Stimulated activated CD4-positive, alpha-beta T cell treated with anti-CD3 and anti-CD28 coated beads, Interleukin-15, amount 100 ng/mL, for 48 hours (primary cell): ENCODE measurements at regions not wholly inside any gene's neighbourhood (a gene's known extent, or its start where the extent isn't known, plus 50 kb on each side); places are given as distances from the start of the nearest gene placed in this dataset.
"Not testable (repeated sequence)": the region's sequence is repeated elsewhere in the genome, so short reads cannot be mapped to it uniquely, and the experiment has no call there.

Experiments used
- DNase-seq, 2 donors: peaks; one replicate each; pipeline ENCODE4 v3.0.0-alpha.2; 2020; ENCODE audit warnings: low read depth in 2 of 2

DNA sequence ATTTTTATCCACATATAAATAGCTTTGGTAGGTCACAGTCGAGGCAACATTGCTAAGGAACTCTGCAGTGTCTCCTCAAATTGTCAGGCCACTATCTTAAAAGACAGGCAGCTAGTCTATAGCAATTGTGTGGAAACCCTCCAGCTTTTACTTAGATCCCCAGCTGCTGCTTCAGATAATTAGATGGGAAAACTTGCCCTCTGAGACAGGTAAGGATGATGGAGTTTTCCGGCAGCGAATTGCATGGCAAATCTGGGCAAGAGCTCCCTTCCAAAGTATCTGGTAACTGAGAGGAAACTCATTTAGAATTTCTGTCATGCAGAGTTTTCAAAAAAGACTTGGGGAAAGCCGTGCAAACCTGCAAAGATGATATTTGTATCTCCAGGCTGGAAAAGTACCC is 886.2 kb downstream of the UQCRFS1 start:
- no peak for DNase-seq

GRCh38 chr19:28324275-28325060 is 888.5 kb downstream of the UQCRFS1 start:
- DNase-seq, result no peak

GRCh38 chr19:28322945-28323344 is 890.0 kb downstream of the UQCRFS1 start:
- no peak for DNase-seq

- no peak for DNase-seq
Observed at GRCh38 chr19:28322491-28322890, 890.5 kb downstream of the UQCRFS1 start.

DNA sequence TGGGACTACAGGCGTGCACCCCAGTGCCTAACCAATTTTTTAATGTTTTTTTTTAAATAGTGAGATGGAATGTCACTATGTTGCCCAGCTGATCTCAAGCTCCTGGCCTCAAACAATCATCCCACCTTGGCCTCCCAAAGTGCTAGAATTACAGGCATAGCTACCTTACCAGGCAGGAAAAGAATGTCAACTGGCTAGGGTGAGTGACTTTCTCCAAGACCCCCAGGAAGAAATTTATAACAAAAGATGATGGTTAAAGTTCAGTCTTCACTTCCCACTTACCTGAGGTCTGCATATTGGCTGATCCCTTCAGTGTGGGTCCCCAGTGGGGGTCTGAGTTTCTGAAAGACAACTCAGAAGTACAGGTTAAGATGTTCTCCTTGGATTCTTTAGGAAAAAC is 893.0 kb downstream of the UQCRFS1 start:
- no peak for DNase-seq

DNA sequence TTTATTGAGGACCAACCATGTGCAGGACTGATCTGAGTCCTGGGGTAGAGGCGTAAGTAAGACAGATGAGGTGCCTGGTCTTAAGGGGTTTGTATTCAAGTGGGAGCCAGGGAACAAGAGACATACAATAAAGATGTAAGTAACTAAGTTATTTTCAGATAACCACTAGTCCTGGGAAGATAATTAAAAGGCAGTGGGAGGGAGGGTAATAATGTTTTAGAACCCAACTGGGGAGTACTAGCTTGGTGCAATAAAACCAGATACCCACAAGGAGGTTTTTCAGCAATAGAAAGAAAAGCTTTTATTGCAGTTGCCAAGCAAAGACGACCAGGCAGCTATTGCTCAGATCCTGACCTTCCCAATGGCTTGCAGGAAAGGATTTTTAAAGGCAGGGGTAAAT is 893.7 kb downstream of the UQCRFS1 start:
- no peak for DNase-seq

- no peak for DNase-seq
Observed at GRCh38 chr19:28318469-28319179, 894.3 kb downstream of the UQCRFS1 start.

- no peak for DNase-seq
Observed at GRCh38 chr19:28316464-28316863, 896.5 kb downstream of the UQCRFS1 start.

DNA sequence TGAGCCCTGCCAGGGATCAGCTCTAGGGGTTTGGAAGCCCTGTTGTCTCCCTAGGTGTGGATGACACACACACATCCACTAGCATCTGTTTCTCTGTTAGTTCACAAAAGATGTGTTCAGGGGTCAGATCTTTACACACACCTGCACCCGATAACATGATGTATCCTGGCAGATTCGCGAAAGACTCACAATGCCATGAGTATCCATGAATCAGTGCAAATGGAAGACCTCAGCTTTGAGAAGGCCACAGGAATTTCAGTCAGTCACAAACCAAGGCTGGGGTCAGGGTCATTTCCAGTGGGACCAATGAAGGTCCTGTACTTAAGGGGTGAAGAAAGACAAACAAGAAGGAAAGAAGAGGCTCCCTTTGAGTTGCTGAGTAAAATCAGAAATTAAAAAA is 898.2 kb downstream of the UQCRFS1 start:
- no peak for DNase-seq

DNA sequence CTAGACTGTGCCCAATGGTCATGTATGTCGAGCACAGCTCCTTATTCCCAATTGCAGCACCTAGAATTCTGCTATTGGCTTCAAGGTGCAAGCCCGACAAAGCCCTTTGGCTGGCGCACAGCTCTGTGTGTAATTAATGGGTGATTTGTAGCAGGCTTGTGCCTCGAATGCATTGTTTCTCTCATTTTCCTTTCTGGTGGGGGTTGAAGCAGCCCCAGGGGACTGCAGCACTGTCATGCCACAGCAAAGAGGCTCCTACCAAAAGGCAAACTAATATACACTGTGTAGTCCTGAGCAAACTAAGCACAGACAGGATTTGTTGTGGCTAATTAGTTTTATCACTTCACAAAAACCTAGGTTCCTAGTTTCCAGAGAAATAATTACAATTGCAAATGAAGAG is 898.7 kb downstream of the UQCRFS1 start:
- DNase-seq, result no peak

DNA sequence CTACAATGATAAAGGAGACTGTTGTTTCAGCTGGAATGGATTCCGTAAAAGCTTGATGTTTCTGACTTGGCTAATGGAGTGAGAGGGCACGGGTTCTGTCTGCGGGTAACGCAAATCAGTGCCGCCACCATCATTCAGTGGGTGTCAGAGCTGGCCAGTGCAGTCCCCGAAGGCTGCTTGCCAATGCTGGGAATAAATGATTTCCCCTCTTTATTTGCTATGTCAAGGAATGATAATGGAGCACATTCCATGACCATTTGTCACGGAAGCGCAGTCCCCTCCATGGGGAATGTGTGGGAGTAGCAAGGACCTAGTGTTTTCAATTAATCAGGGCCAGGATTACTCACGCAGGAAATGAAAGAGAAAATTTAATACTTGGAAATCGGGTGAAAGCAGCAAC is 899.3 kb downstream of the UQCRFS1 start:
- no peak for DNase-seq

GRCh38 chr19:28312269-28312668 is 900.7 kb downstream of the UQCRFS1 start:
- no peak for DNase-seq

DNA sequence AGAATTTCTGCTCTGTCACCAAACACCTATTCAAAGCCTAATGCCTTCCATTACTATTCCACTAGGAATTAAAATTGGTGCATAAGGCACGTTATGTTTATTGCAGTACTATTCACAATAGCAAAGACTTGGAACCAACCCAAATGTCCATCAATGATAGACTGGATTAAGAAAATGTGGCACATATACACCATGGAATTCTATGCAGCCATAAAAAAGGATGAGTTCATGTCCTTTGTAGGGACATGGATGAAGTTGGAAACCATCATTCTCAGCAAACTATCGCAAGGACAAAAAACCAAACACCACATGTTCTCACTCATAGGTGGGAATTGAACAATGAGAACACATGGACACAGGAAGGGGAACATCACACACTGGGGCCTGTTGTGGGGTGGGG is 902.1 kb downstream of the UQCRFS1 start:
- not testable (repeated sequence) for DNase-seq

- no peak for DNase-seq
Observed at GRCh38 chr19:28309070-28309469, 903.9 kb downstream of the UQCRFS1 start.

DNA sequence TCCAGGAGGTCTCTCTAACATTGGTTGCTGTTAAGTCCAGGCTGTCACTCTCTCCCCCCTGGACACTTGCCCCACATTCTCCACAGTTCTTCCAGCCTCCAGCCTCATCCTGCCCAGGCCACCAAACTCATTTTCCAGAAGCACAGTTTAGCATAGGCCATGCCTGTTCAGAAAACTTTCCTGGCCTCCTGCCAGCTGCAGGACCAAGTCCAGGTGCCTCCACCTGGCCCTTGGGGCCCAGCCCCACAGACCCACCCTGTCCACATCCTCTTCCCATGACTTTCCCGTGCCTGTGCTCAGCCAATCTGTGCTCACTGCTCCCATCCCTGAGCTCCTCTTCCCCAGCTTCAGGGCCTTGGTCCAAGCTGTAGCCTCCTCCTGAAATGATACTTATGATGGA is 905.0 kb downstream of the UQCRFS1 start:
- no peak for DNase-seq

- DNase-seq, result no peak
Observed at GRCh38 chr19:28307487-28307886, 905.5 kb downstream of the UQCRFS1 start.

GRCh38 chr19:28305513-28305912 is 907.4 kb downstream of the UQCRFS1 start:
- no peak for DNase-seq

GRCh38 chr19:28303502-28303901 is 909.4 kb downstream of the UQCRFS1 start:
- DNase-seq, result no peak

- no peak for DNase-seq
Observed at GRCh38 chr19:28301961-28302360, 911.0 kb downstream of the UQCRFS1 start.

DNA sequence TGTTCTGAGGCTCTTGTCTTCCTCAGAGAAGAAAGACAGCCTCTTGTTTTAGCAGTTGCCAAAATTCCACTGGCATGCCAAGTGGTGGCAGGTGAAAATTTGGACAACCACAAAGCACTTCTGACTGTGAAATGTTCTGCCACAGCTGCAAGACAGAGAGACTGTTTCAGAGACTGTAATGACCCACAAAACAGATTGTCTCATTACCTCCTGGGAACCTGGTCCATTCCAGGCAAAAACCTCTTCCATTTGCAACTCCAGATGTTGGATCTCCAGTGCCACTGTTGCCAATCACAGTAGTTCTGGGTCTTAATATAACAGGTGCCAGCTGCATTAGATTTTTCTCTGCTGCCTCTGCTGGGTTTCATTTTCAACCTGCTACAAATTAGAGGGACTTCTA is 911.5 kb downstream of the UQCRFS1 start:
- DNase-seq, result no peak

GRCh38 chr19:28299649-28300048 is 913.3 kb downstream of the UQCRFS1 start:
- DNase-seq, result no peak

DNA sequence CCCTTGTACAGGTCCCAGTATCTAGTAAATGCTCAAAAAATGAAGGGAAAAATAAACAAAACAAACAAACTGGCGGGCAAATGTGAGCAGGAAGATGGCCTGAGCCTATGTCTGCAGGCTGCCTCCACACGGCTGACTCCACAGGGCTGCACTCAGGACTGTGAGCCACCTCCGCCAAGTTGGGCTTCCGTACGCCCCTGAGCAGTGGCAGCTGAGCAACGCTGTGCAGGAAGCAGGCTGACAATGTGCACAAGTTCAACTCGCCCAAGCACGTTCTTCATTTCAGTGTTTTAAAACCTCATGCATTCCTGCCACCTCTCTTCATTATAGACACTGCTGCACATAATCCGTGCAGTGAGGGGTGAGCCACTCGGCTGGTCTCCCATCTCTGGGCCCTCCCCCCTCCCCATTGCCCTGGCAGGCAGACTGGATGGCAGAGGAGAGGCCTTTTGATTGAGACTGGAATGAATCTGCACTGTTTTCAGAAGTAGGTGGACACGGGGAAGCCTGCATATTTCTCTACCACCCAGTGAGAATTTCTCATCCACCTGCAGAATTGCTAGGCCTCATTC is 915.3 kb downstream of the UQCRFS1 start:
- DNase-seq, result no peak

GRCh38 chr19:28297036-28297435 is 915.9 kb downstream of the UQCRFS1 start:
- no peak for DNase-seq
